K562 (cell line): ENCODE measurements at regions not wholly inside any gene's neighbourhood (a gene's known extent, or its start where the extent isn't known, plus 50 kb on each side); places are given as distances from the start of the nearest gene placed in this dataset.

ENCODE experiments used
- ATAC-seq: fragments of 200-7000 bp; cut with Tn5 transposase; 3 replicates; pipeline ENCODE4 v1.9.1; 2020; ENCODE audit warnings: moderate library complexity
- BruUV-seq: library from RNA; stranded (reverse); fragments of 400-500 nt; replicated peaks from 2 replicates; lab custom pipeline; 2021; lab: Mats Ljungman, UMichigan
- CTCF ChIA-PET: fragments of 300-600 bp; formaldehyde crosslinking; extraction: SDS; loops from one replicate; lab custom pipeline; 2021; ENCODE audit warnings: low intra/inter-chr PET ratio; lab: Yijun Ruan, JAX
- POLR2A ChIA-PET: fragments of 300-600, 350-650 bp; sonication (Branson Sonifier 250); formaldehyde crosslinking; extraction: SDS; loops from one replicate; lab custom pipeline; 2021; ENCODE audit warnings: antibody characterized with exemption, inconsistent platforms; lab: Yijun Ruan, JAX
- DNase-seq, 4 experiments: peaks; one replicate each; pipeline versions ENCODE4 v3.0.0 to v3.0.0-alpha.2; 2011 to 2018; ENCODE audit warnings: low spot score in 3 of 4, mixed read lengths in 3 of 4; ENCODE audit errors: extremely low read depth in 1 of 4
- FAIRE-seq: peaks from 2 replicates; lab custom pipeline; 2011; peaks lifted over from hg19 to GRCh38; lab: Jason Lieb, UNC
- H2AFZ ChIP-seq: 2 replicates; pipeline ENCODE4 v1.6.0; 2011; ENCODE audit warnings: low read depth, low read length, control low read depth, inconsistent platforms
- H3K27ac ChIP-seq: fragments of 200-600 bp; 3 replicates; pipeline ENCODE4 v1.8.0; 2011; ENCODE audit warnings: low read depth, mild to moderate bottlenecking, control low read depth, inconsistent platforms, low read length, moderate library complexity, mixed read lengths; ENCODE audit errors: extremely low read depth
- H3K27me3 ChIP-seq, 2 experiments: fragments of 300-600 bp in 1 of 2; 2 replicates in 1 of 2; 3 replicates in 1 of 2; pipeline versions ENCODE4 v1.6.0 to v1.8.0; 2011; ENCODE audit warnings: inconsistent platforms in 2 of 2, low read length in 2 of 2, mild to moderate bottlenecking in 1 of 2, mixed read lengths in 1 of 2, moderate library complexity in 1 of 2; ENCODE audit not compliant: control insufficient read depth in 2 of 2, insufficient read depth in 2 of 2
- H3K36me3 ChIP-seq: fragments of 300-600 bp; 3 replicates; pipeline ENCODE4 v1.8.0; 2011; ENCODE audit warnings: mild to moderate bottlenecking, low read length, inconsistent platforms; ENCODE audit not compliant: control insufficient read depth, insufficient read depth
- H3K4me1 ChIP-seq, 2 experiments: fragments of 200-600 bp in 1 of 2; replicated peaks in 1 of 2; 2 replicates in 1 of 2; 3 replicates in 1 of 2; pipeline versions ENCODE4 v1.5.1 to v1.8.0; 2011; ENCODE audit warnings: inconsistent platforms in 2 of 2, low read length in 2 of 2, mild to moderate bottlenecking in 1 of 2, mixed read lengths in 1 of 2, moderate library complexity in 1 of 2; ENCODE audit not compliant: control insufficient read depth in 2 of 2, insufficient read depth in 2 of 2
- H3K4me2 ChIP-seq: 2 replicates; pipeline ENCODE4 v1.6.1; 2011; ENCODE audit warnings: low read length, control low read depth, inconsistent platforms, mixed read lengths; ENCODE audit not compliant: insufficient read depth
- H3K4me3 ChIP-seq: fragments of 200-600 bp; sonication (generic), shearing (Covaris generic); 2 replicates; pipeline ENCODE4 v1.5.1; 2016; ENCODE audit warnings: control low read depth, inconsistent platforms
- H3K79me2 ChIP-seq: fragments of 200-600 bp; 3 replicates; pipeline ENCODE4 v1.8.0; 2011; ENCODE audit warnings: low read length, inconsistent platforms; ENCODE audit not compliant: control insufficient read depth, insufficient read depth
- H3K9ac ChIP-seq, 2 experiments: 2 replicates each; pipeline versions ENCODE4 v1.6.0 to v1.6.1; 2011; ENCODE audit warnings: low read depth in 2 of 2, low read length in 2 of 2, control low read depth in 1 of 2, inconsistent platforms in 1 of 2, mild to moderate bottlenecking in 1 of 2, mixed read lengths in 1 of 2; ENCODE audit not compliant: insufficient read depth in 1 of 2
- H3K9me1 ChIP-seq: one replicate; pipeline ENCODE4 v1.6.0; 2011; ENCODE audit warnings: inconsistent platforms, mild to moderate bottlenecking, low read length, moderate library complexity; ENCODE audit not compliant: control insufficient read depth, insufficient read depth
- H3K9me3 ChIP-seq: replicated peaks from 2 replicates; pipeline ENCODE4 v1.5.1; 2011; ENCODE audit warnings: low read depth, low read length, inconsistent platforms; ENCODE audit not compliant: control insufficient read depth, insufficient read depth
- H4K20me1 ChIP-seq: replicated peaks from 2 replicates; pipeline ENCODE4 v1.6.1; 2011; ENCODE audit warnings: low read length, inconsistent platforms, mixed read lengths; ENCODE audit not compliant: control insufficient read depth, insufficient read depth
- MED1 ChIP-seq: sonication (generic); formaldehyde crosslinking; IDR thresholded peaks from 2 replicates; pipeline ENCODE4 v1.8.1; 2023; ENCODE audit warnings: missing genetic modification reagents, borderline replicate concordance
- POLR2A ChIP-seq: fragments of 450-650 bp; conservative IDR thresholded peaks from 2 replicates; pipeline ENCODE4 v1.6.1; 2016
- RCOR1 ChIP-seq, 2 experiments: IDR thresholded peaks; 2 replicates each; pipeline ENCODE4 v1.6.1; 2012; ENCODE audit warnings: low read depth in 2 of 2, low read length in 2 of 2, borderline replicate concordance in 1 of 2, improper control_type of control experiment in 1 of 2
- STAT5A ChIP-seq: IDR thresholded peaks from 2 replicates; pipeline ENCODE4 v1.6.1; 2012; ENCODE audit warnings: low read length, inconsistent platforms, borderline replicate concordance
- TAL1 ChIP-seq: fragments of 450-650 bp; IDR thresholded peaks from 2 replicates; pipeline ENCODE4 v1.6.1; 2016; ENCODE audit warnings: mild to moderate bottlenecking
- U2AF2 ChIP-seq: fragments of 200-400 bp; formaldehyde crosslinking; optimal IDR thresholded peaks from 2 replicates; pipeline ENCODE3; 2017; ENCODE audit warnings: low read depth, mild to moderate bottlenecking, low read length
- ZNF134 ChIP-seq: fragments of 250-450 bp; sonication (Bioruptor Pico); conservative IDR thresholded peaks from 2 replicates; pipeline ENCODE4 v1.4.0; 2020
- ZNF384 ChIP-seq: IDR thresholded peaks from 2 replicates; pipeline ENCODE4 v1.6.1; 2012; ENCODE audit warnings: low read depth, low read length, improper control_type of control experiment
- WGBS: fragments of 100-300 bp; shearing (Covaris generic); methylation state at CpG from one replicate; pipeline ENCODE4 v1.1.6; 2016; ENCODE audit warnings: low coverage, mixed read lengths; ENCODE audit not compliant: insufficient coverage; ENCODE audit errors: missing lambda C conversion rate; 5-methylcytosine and 5-hydroxymethylcytosine counted together
- in situ Hi-C: fragments of 300-500 bp; cut with MboI; formaldehyde crosslinking; loops from 4 replicates; pipeline ENCODE4 v1.15.0; 2018; ENCODE audit warnings: inconsistent platforms, mixed read lengths
- intact Hi-C: fragments of 100-400 bp; cut with micrococcal nuclease; formaldehyde crosslinking; loops from 2 replicates; pipeline ENCODE4 v1.14.2; 2022
- TF ChIP-seq, protein P1 (sequence below): fragments of 250-450 bp; sonication (Bioruptor Pico); IDR thresholded peaks from 2 replicates; pipeline ENCODE4 v1.5.0; 2020; ENCODE audit warnings: mild to moderate bottlenecking, borderline replicate concordance
- TF ChIP-seq, protein P2 (sequence below): sonication (generic); formaldehyde crosslinking; IDR thresholded peaks from 2 replicates; pipeline ENCODE4 v1.8.1; 2023; ENCODE audit warnings: mild to moderate bottlenecking, missing genetic modification reagents, moderate library complexity
- TF ChIP-seq, protein P3 (sequence below), 2 experiments: fragments of 450-650 bp in 1 of 2; IDR thresholded peaks; 2 replicates each; pipeline ENCODE4 v1.6.1; 2011 to 2017; ENCODE audit warnings: low read depth in 2 of 2, antibody characterized with exemption in 1 of 2, borderline replicate concordance in 1 of 2, low read length in 1 of 2, mild to moderate bottlenecking in 1 of 2, mixed read lengths in 1 of 2; ENCODE audit not compliant: control insufficient read depth in 1 of 2
- TF ChIP-seq, protein P4 (sequence below): fragments of 250-450 bp; sonication (Bioruptor Pico); IDR thresholded peaks from 2 replicates; pipeline ENCODE4 v1.9.0; 2021; ENCODE audit warnings: mild to moderate bottlenecking, inconsistent platforms

DNA sequence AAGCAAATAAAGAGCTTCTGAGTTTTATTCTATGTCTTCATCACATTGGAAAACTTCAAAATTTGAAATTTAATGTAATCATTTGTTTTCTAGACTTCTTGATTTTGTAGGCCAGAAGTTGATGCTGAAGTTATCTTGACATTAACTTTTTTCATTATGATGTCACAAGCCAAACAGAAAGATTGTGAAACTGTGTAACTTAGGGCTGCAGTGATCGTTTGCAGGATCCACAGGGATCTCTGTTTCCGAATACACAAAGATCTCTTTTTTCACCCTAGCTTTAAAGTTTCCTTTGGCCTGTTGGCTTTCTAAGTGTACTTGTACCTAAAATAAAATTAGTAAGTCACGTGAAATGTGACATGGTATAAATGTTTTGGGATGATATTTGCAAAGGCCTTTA lies 594.9 kb upstream of the CDH2 start:
- H3K9me1 ChIP-seq = no peaks in the 10 kb centered on the region
- no peaks in the 10 kb centered on the region for H3K36me3 ChIP-seq
- no peak overlapping the region for H3K9ac ChIP-seq
- H4K20me1 ChIP-seq = no peaks in the 10 kb centered on the region
- in situ Hi-C loops (no loop called here), intact Hi-C loops (no loop called here)
- ATAC-seq (no peak), DNase-seq (no peak), FAIRE-seq (no peak)
- H3K27ac ChIP-seq = no peak overlapping the region
- 7% methylated on average over 3 of the region's 3 CpGs for WGBS
- CTCF ChIA-PET = no interaction called here
- no TSS peak for BruUV-seq
- H3K4me1 ChIP-seq = no peaks in the 10 kb centered on the region
- H2AFZ ChIP-seq = no peak overlapping the region
- no peaks in the 10 kb centered on the region for H3K79me2 ChIP-seq
- H3K4me2 ChIP-seq = no peak overlapping the region
- H3K27me3 ChIP-seq = no peaks in the 10 kb centered on the region
- no peak overlapping the region for H3K4me3 ChIP-seq
- POLR2A ChIA-PET = no interaction called here
- H3K9me3 ChIP-seq = no peaks in the 10 kb centered on the region
- TF ChIP-seq, protein P1, sequence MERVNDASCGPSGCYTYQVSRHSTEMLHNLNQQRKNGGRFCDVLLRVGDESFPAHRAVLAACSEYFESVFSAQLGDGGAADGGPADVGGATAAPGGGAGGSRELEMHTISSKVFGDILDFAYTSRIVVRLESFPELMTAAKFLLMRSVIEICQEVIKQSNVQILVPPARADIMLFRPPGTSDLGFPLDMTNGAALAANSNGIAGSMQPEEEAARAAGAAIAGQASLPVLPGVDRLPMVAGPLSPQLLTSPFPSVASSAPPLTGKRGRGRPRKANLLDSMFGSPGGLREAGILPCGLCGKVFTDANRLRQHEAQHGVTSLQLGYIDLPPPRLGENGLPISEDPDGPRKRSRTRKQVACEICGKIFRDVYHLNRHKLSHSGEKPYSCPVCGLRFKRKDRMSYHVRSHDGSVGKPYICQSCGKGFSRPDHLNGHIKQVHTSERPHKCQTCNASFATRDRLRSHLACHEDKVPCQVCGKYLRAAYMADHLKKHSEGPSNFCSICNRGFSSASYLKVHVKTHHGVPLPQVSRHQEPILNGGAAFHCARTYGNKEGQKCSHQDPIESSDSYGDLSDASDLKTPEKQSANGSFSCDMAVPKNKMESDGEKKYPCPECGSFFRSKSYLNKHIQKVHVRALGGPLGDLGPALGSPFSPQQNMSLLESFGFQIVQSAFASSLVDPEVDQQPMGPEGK = no peak
- no peak for TF ChIP-seq RCOR1 (IDR thresholded peaks at IDR 0.05; ENCODE audit: borderline replicate concordance in 1 of 2, low read depth in 2 of 2, low read length in 2 of 2)
- TF ChIP-seq POLR2A = no peak
- no peak for TF ChIP-seq U2AF2
- TF ChIP-seq ZNF134 (CRISPR knock-in tag) = no peak
- TF ChIP-seq MED1 (CRISPR knock-in tag) = no peak
- TF ChIP-seq TAL1 = no peak
- TF ChIP-seq, protein P2, sequence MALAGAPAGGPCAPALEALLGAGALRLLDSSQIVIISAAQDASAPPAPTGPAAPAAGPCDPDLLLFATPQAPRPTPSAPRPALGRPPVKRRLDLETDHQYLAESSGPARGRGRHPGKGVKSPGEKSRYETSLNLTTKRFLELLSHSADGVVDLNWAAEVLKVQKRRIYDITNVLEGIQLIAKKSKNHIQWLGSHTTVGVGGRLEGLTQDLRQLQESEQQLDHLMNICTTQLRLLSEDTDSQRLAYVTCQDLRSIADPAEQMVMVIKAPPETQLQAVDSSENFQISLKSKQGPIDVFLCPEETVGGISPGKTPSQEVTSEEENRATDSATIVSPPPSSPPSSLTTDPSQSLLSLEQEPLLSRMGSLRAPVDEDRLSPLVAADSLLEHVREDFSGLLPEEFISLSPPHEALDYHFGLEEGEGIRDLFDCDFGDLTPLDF = no peak
- TF ChIP-seq, protein P3, sequence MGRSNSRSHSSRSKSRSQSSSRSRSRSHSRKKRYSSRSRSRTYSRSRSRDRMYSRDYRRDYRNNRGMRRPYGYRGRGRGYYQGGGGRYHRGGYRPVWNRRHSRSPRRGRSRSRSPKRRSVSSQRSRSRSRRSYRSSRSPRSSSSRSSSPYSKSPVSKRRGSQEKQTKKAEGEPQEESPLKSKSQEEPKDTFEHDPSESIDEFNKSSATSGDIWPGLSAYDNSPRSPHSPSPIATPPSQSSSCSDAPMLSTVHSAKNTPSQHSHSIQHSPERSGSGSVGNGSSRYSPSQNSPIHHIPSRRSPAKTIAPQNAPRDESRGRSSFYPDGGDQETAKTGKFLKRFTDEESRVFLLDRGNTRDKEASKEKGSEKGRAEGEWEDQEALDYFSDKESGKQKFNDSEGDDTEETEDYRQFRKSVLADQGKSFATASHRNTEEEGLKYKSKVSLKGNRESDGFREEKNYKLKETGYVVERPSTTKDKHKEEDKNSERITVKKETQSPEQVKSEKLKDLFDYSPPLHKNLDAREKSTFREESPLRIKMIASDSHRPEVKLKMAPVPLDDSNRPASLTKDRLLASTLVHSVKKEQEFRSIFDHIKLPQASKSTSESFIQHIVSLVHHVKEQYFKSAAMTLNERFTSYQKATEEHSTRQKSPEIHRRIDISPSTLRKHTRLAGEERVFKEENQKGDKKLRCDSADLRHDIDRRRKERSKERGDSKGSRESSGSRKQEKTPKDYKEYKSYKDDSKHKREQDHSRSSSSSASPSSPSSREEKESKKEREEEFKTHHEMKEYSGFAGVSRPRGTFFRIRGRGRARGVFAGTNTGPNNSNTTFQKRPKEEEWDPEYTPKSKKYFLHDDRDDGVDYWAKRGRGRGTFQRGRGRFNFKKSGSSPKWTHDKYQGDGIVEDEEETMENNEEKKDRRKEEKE (IDR thresholded peaks at IDR 0.05; ENCODE audit: borderline replicate concordance in 1 of 2, control insufficient read depth in 1 of 2, low read depth in 2 of 2, low read length in 1 of 2) = no peak
- TF ChIP-seq STAT5A = no peak
- no peak for TF ChIP-seq ZNF384
- TF ChIP-seq, protein P4, sequence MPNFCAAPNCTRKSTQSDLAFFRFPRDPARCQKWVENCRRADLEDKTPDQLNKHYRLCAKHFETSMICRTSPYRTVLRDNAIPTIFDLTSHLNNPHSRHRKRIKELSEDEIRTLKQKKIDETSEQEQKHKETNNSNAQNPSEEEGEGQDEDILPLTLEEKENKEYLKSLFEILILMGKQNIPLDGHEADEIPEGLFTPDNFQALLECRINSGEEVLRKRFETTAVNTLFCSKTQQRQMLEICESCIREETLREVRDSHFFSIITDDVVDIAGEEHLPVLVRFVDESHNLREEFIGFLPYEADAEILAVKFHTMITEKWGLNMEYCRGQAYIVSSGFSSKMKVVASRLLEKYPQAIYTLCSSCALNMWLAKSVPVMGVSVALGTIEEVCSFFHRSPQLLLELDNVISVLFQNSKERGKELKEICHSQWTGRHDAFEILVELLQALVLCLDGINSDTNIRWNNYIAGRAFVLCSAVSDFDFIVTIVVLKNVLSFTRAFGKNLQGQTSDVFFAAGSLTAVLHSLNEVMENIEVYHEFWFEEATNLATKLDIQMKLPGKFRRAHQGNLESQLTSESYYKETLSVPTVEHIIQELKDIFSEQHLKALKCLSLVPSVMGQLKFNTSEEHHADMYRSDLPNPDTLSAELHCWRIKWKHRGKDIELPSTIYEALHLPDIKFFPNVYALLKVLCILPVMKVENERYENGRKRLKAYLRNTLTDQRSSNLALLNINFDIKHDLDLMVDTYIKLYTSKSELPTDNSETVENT (CRISPR knock-in tag) = no peak
